Stimulated activated CD4-positive, alpha-beta T cell treated with anti-CD3 and anti-CD28 coated beads, Interleukin-4, amount 100 ng/mL, for 24 hours (primary cell): ENCODE measurements at regions not wholly inside any gene's neighbourhood (a gene's known extent, or its start where the extent isn't known, plus 50 kb on each side); places are given as distances from the start of the nearest gene placed in this dataset.

Experiments
- DNase-seq: peaks from one replicate; pipeline ENCODE4 v3.0.0-alpha.2; 2020

GRCh38 chr11:43545610-43546009, 134.9 kb upstream of the HSD17B12 start:
- no peak for DNase-seq

GRCh38 chr11:43546561-43547429, 133.7 kb upstream of the HSD17B12 start:
- DNase-seq = no peak

GRCh38 chr11:43547430-43547831, 133.1 kb upstream of the HSD17B12 start:
- DNase-seq = no peak

- DNase-seq = no peak
Observed at GRCh38 chr11:43547889-43548381, 132.6 kb upstream of the HSD17B12 start.

GRCh38 chr11:43548916-43549315, 131.6 kb upstream of the HSD17B12 start:
- no peak for DNase-seq

GRCh38 chr11:43549624-43550023, 130.9 kb upstream of the HSD17B12 start:
- no peak for DNase-seq

- DNase-seq = no peak
Observed at GRCh38 chr11:43550714-43551113, 129.8 kb upstream of the HSD17B12 start.

- DNase-seq = no peak
Observed at GRCh38 chr11:43554148-43554473, 126.4 kb upstream of the HSD17B12 start.

- DNase-seq = no peak
Observed at GRCh38 chr11:43555186-43555585, 125.4 kb upstream of the HSD17B12 start.

- DNase-seq = no peak
Observed at GRCh38 chr11:43555816-43556611, 124.5 kb upstream of the HSD17B12 start.

GRCh38 chr11:43556612-43557375, 123.7 kb upstream of the HSD17B12 start:
- no peak for DNase-seq

- DNase-seq = no peak
Observed at GRCh38 chr11:43557553-43558110, 122.9 kb upstream of the HSD17B12 start.

GRCh38 chr11:43558146-43558545, 122.4 kb upstream of the HSD17B12 start:
- DNase-seq = no peak

- DNase-seq = no peak
Observed at GRCh38 chr11:43558556-43559127, 121.9 kb upstream of the HSD17B12 start.

GRCh38 chr11:43561832-43562231, 118.7 kb upstream of the HSD17B12 start:
- DNase-seq = no peak

GRCh38 chr11:43567396-43567975, 113.1 kb upstream of the HSD17B12 start:
- DNase-seq = no peak

GRCh38 chr11:43573233-43573632, 107.3 kb upstream of the HSD17B12 start:
- DNase-seq = no peak

- DNase-seq = no peak
Observed at GRCh38 chr11:43573873-43574272, 106.7 kb upstream of the HSD17B12 start.

- DNase-seq = no peak
Observed at GRCh38 chr11:43574411-43574810, 106.1 kb upstream of the HSD17B12 start.

GRCh38 chr11:43574949-43575912, 105.3 kb upstream of the HSD17B12 start:
- DNase-seq = no peak

- no peak for DNase-seq
Observed at GRCh38 chr11:43575913-43576310, 104.6 kb upstream of the HSD17B12 start.
